ENCODE measurements at regions not wholly inside any gene's neighbourhood (a gene's known extent, or its start where the extent isn't known, plus 50 kb on each side); places are given as distances from the start of the nearest gene placed in this dataset.

- Histone ChIP-seq H3K27me3 (ENCODE audit: control insufficient read depth in 2 of 2, insufficient read depth in 2 of 2, low read length in 2 of 2) (no peaks in the 10 kb centered on the region), H3K9me1 (ENCODE audit: control insufficient read depth, insufficient read depth, low read length) (no peaks in the 10 kb centered on the region), H3K27ac (ENCODE audit: extremely low read depth, low read depth, low read length) (no peak overlapping the region), H3K4me2 (ENCODE audit: insufficient read depth, low read length) (no peak overlapping the region), H3K4me3 (no peak overlapping the region), H3K9ac (ENCODE audit: insufficient read depth in 1 of 2, low read depth in 2 of 2, low read length in 2 of 2) (no peak overlapping the region), H3K4me1 (replicated peaks in 1 of 2; ENCODE audit: control insufficient read depth in 2 of 2, insufficient read depth in 2 of 2, low read length in 2 of 2) (no peaks in the 10 kb centered on the region), H3K9me3 (replicated peaks; ENCODE audit: control insufficient read depth, insufficient read depth, low read depth, low read length) (no peaks in the 10 kb centered on the region), H3K36me3 (ENCODE audit: control insufficient read depth, insufficient read depth, low read length) (no peaks in the 10 kb centered on the region), H4K20me1 (replicated peaks; ENCODE audit: control insufficient read depth, insufficient read depth, low read length) (no peaks in the 10 kb centered on the region), H3K79me2 (ENCODE audit: control insufficient read depth, insufficient read depth, low read length) (no peaks in the 10 kb centered on the region), H2AFZ (ENCODE audit: low read depth, low read length) (no peak overlapping the region)
- ChIA-PET POLR2A (no interaction called here), CTCF (ENCODE audit: low intra/inter-chr PET ratio) (no interaction called here)
- DNase-seq (ENCODE audit: extremely low read depth in 1 of 4, low spot score in 3 of 4) (no peak), ATAC-seq (no peak), FAIRE-seq (no peak)
- BruUV-seq (replicated peaks), result no TSS peak
- in situ Hi-C loops (cut with MboI), result no loop called here
- WGBS (ENCODE audit: insufficient coverage, low coverage, missing lambda C conversion rate), result 0% methylated on average over 6 of the region's 6 CpGs
- intact Hi-C loops (cut with micrococcal nuclease), result no loop called here
- TF ChIP-seq IRF2 (CRISPR knock-in tag; IDR thresholded peaks at IDR 0.05), result no peak
- TF ChIP-seq GATA2 (CRISPR knock-in tag; IDR thresholded peaks at IDR 0.05), result no peak
- TF ChIP-seq ETV5 (CRISPR knock-in tag; IDR thresholded peaks at IDR 0.05; ENCODE audit: low read depth), result no peak
- no peak for TF ChIP-seq C11orf30 (IDR thresholded peaks at IDR 0.05; ENCODE audit: low read depth)
- no peak for TF ChIP-seq MEF2A (IDR thresholded peaks at IDR 0.05; ENCODE audit: control insufficient read depth, low read depth, low read length)
- no peak for TF ChIP-seq RB1 (IDR thresholded peaks at IDR 0.05; ENCODE audit: low read depth)
- TF ChIP-seq POLR3A (IDR thresholded peaks at IDR 0.05; ENCODE audit: borderline replicate concordance, extremely low read depth, insufficient read depth, insufficient read length), result no peak
These were observed 200.6 kb upstream of the PTBP2 start for GRCh38 chr1:96521010-96521409.
